ENCODE measurements at regions not wholly inside any gene's neighbourhood (a gene's known extent, or its start where the extent isn't known, plus 50 kb on each side); places are given as distances from the start of the nearest gene placed in this dataset.

- Histone ChIP-seq H3K27ac (ENCODE audit: low read length) (no peak overlapping the region), H3K36me3 (ENCODE audit: control insufficient read depth, insufficient read depth, low read length) (no peaks in the 10 kb centered on the region), H3K4me3 (ENCODE audit: low read depth in 2 of 2, low read length in 2 of 2) (no peak overlapping the region), H3K4me1 (ENCODE audit: control insufficient read depth, insufficient read depth, low read length) (no peaks in the 10 kb centered on the region), H3K27me3 (ENCODE audit: control insufficient read depth, insufficient read depth, low read length) (no peaks in the 10 kb centered on the region; the same call in 1 of the 2 replicates), H3K9me3 (ENCODE audit: control insufficient read depth, insufficient read depth, low read depth, low read length) (no peaks in the 10 kb centered on the region)
- no TSS peak for BruUV-seq (replicated peaks)
- no peak for TF ChIP-seq POLR2AphosphoS5 (IDR thresholded peaks at IDR 0.05; ENCODE audit: low read depth, low read length)
- no peak for TF ChIP-seq SIN3A (IDR thresholded peaks at IDR 0.05; ENCODE audit: borderline replicate concordance, insufficient read depth, low read depth, low read length)
- no peak for TF ChIP-seq CTCF (IDR thresholded peaks at IDR 0.05)
- TF ChIP-seq REST (IDR thresholded peaks at IDR 0.05; ENCODE audit: insufficient read depth in 1 of 2, low read depth in 2 of 2, low read length in 1 of 2): no peak
- TF ChIP-seq TCF7L2 (IDR thresholded peaks at IDR 0.05; ENCODE audit: low read depth, low read length): no peak
- ATAC-seq (no peak), DNase-seq (ENCODE audit: low read depth, low spot score) (no peak)
- in situ Hi-C loops (cut with HindIII; ENCODE audit: low pct_unique_long_range_greater_than_20kb, low sequenced_read_pairs): no loop called here
- POLR2A ChIA-PET: no interaction called here
- intact Hi-C loops (cut with micrococcal nuclease; ENCODE audit: unreplicated experiment): no loop called here
- CTCF ChIA-PET: no interaction called here
Measured at GRCh38 chr18:47470941-47471340, 219.5 kb upstream of the SKOR2 start.

- Histone ChIP-seq H3K27me3 (ENCODE audit: control insufficient read depth, insufficient read depth, low read length) (no peaks in the 10 kb centered on the region; the same call in 1 of the 2 replicates), H3K4me3 (ENCODE audit: low read depth in 2 of 2, low read length in 2 of 2) (no peak overlapping the region), H3K4me1 (ENCODE audit: control insufficient read depth, insufficient read depth, low read length) (no peaks in the 10 kb centered on the region), H3K27ac (ENCODE audit: low read length) (no peak overlapping the region), H3K36me3 (ENCODE audit: control insufficient read depth, insufficient read depth, low read length) (no peaks in the 10 kb centered on the region), H3K9me3 (ENCODE audit: control insufficient read depth, insufficient read depth, low read depth, low read length) (no peaks in the 10 kb centered on the region)
- no peak for DNase-seq (ENCODE audit: low read depth, low spot score)
- ATAC-seq: no peak
- intact Hi-C loops (cut with micrococcal nuclease; ENCODE audit: unreplicated experiment) (no loop called here), in situ Hi-C loops (cut with HindIII; ENCODE audit: low pct_unique_long_range_greater_than_20kb, low sequenced_read_pairs) (no loop called here)
- ChIA-PET CTCF (no interaction called here), POLR2A (no interaction called here)
- TF ChIP-seq REST (IDR thresholded peaks at IDR 0.05; ENCODE audit: insufficient read depth in 1 of 2, low read depth in 2 of 2, low read length in 1 of 2) (no peak), CTCF (IDR thresholded peaks at IDR 0.05) (no peak), POLR2AphosphoS5 (IDR thresholded peaks at IDR 0.05; ENCODE audit: low read depth, low read length) (no peak)
- no TSS peak for BruUV-seq (replicated peaks)
Measured at GRCh38 chr18:47469576-47469975, 218.1 kb upstream of the SKOR2 start.

All from Panc1 (cell line).